ENCODE measurements at regions not wholly inside any gene's neighbourhood (a gene's known extent, or its start where the extent isn't known, plus 50 kb on each side); places are given as distances from the start of the nearest gene placed in this dataset.

GRCh38 chrX:39556056-39556455 lies 541.7 kb downstream of the BCOR start:
- TF ChIP-seq CTCF (IDR thresholded peaks at IDR 0.05; ENCODE audit: low read depth, low read length), result no peak
- TF ChIP-seq EZH2phosphoT487 (IDR thresholded peaks at IDR 0.05; ENCODE audit: low read depth), result no peak
- no peaks in the 10 kb centered on the region for H3K9me3 ChIP-seq (ENCODE audit: insufficient read depth, low read length)
- H3K79me2 ChIP-seq (ENCODE audit: low read length), result no peaks in the 10 kb centered on the region
- no peaks in the 10 kb centered on the region for H3K4me1 ChIP-seq (ENCODE audit: low read length)
- H3K36me3 ChIP-seq (replicated peaks; ENCODE audit: low read depth, low read length), result no peaks in the 10 kb centered on the region
- no peak overlapping the region for H2AFZ ChIP-seq (ENCODE audit: low read depth, low read length)
- H3K27me3 ChIP-seq (ENCODE audit: low read depth, low read length), result peaks cover 5% of the 10 kb centered on the region; the same call in 1 of the 2 replicates
- no peak overlapping the region for H3K4me3 ChIP-seq (ENCODE audit: low read length)
- no peak overlapping the region for H3K27ac ChIP-seq (ENCODE audit: low read length)
- no peak overlapping the region for H3K4me2 ChIP-seq (ENCODE audit: low read length)
- H3K9ac ChIP-seq (ENCODE audit: low read length), result no peak overlapping the region
- no peaks in the 10 kb centered on the region for H4K20me1 ChIP-seq (ENCODE audit: insufficient read depth, low read length)

GRCh38 chrX:39559229-39559628 lies 538.5 kb downstream of the BCOR start:
- no peaks in the 10 kb centered on the region for H3K36me3 ChIP-seq (replicated peaks; ENCODE audit: low read depth, low read length)
- H3K79me2 ChIP-seq (ENCODE audit: low read length), result no peaks in the 10 kb centered on the region
- no peak overlapping the region for H3K4me3 ChIP-seq (ENCODE audit: low read length)
- H3K9ac ChIP-seq (ENCODE audit: low read length), result no peak overlapping the region
- no peak for TF ChIP-seq EZH2phosphoT487 (IDR thresholded peaks at IDR 0.05; ENCODE audit: low read depth)
- no peak for TF ChIP-seq CTCF (IDR thresholded peaks at IDR 0.05; ENCODE audit: low read depth, low read length)
- H3K27ac ChIP-seq (ENCODE audit: low read length), result no peak overlapping the region
- no peaks in the 10 kb centered on the region for H3K9me3 ChIP-seq (ENCODE audit: insufficient read depth, low read length)
- peaks cover 17% of the 10 kb centered on the region for H3K4me1 ChIP-seq (ENCODE audit: low read length)
- no peaks in the 10 kb centered on the region for H4K20me1 ChIP-seq (ENCODE audit: insufficient read depth, low read length)
- H3K27me3 ChIP-seq (ENCODE audit: low read depth, low read length), result peaks cover 3% of the 10 kb centered on the region; the same call in 1 of the 2 replicates
- H2AFZ ChIP-seq (ENCODE audit: low read depth, low read length), result no peak overlapping the region
- no peak overlapping the region for H3K4me2 ChIP-seq (ENCODE audit: low read length)

GRCh38 chrX:39560271-39560670 lies 537.5 kb downstream of the BCOR start:
- Histone ChIP-seq H3K4me1 (ENCODE audit: low read length) (peaks cover 24% of the 10 kb centered on the region), H4K20me1 (ENCODE audit: insufficient read depth, low read length) (no peaks in the 10 kb centered on the region), H3K27ac (ENCODE audit: low read length) (no peak overlapping the region), H3K36me3 (replicated peaks; ENCODE audit: low read depth, low read length) (no peaks in the 10 kb centered on the region), H2AFZ (ENCODE audit: low read depth, low read length) (no peak overlapping the region), H3K4me2 (ENCODE audit: low read length) (no peak overlapping the region), H3K9ac (ENCODE audit: low read length) (no peak overlapping the region), H3K4me3 (ENCODE audit: low read length) (no peak overlapping the region), H3K79me2 (ENCODE audit: low read length) (no peaks in the 10 kb centered on the region), H3K9me3 (ENCODE audit: insufficient read depth, low read length) (no peaks in the 10 kb centered on the region), H3K27me3 (ENCODE audit: low read depth, low read length) (peaks cover 3% of the 10 kb centered on the region; the same call in 1 of the 2 replicates)
- TF ChIP-seq EZH2phosphoT487 (IDR thresholded peaks at IDR 0.05; ENCODE audit: low read depth) (no peak), CTCF (IDR thresholded peaks at IDR 0.05; ENCODE audit: low read depth, low read length) (no peak)

GRCh38 chrX:39563178-39563577 lies 534.6 kb downstream of the BCOR start:
- Histone ChIP-seq H2AFZ (ENCODE audit: low read depth, low read length) (no peak overlapping the region), H3K4me1 (ENCODE audit: low read length) (peaks cover 24% of the 10 kb centered on the region), H3K79me2 (ENCODE audit: low read length) (no peaks in the 10 kb centered on the region), H3K9ac (ENCODE audit: low read length) (no peak overlapping the region), H3K27ac (ENCODE audit: low read length) (no peak overlapping the region), H3K27me3 (ENCODE audit: low read depth, low read length) (no peaks in the 10 kb centered on the region), H3K4me2 (ENCODE audit: low read length) (peak overlapping the region; percentile 27), H3K9me3 (ENCODE audit: insufficient read depth, low read length) (no peaks in the 10 kb centered on the region), H4K20me1 (ENCODE audit: insufficient read depth, low read length) (no peaks in the 10 kb centered on the region), H3K36me3 (replicated peaks; ENCODE audit: low read depth, low read length) (no peaks in the 10 kb centered on the region), H3K4me3 (ENCODE audit: low read length) (no peak overlapping the region)
- TF ChIP-seq CTCF (IDR thresholded peaks at IDR 0.05; ENCODE audit: low read depth, low read length) (no peak), EZH2phosphoT487 (IDR thresholded peaks at IDR 0.05; ENCODE audit: low read depth) (no peak)

Measured in OCI-LY3 (cell line).